GM19043 (cell line): ENCODE measurements at regions not wholly inside any gene's neighbourhood (a gene's known extent, or its start where the extent isn't known, plus 50 kb on each side); places are given as distances from the start of the nearest gene placed in this dataset.
"Not testable (repeated sequence)": the region's sequence is repeated elsewhere in the genome, so short reads cannot be mapped to it uniquely, and the experiment has no call there.

ENCODE experiments used
- ATAC-seq: cut with Tn5 transposase; IDR thresholded peaks from one replicate; pipeline ENCODE4 v1.9.1; 2021; ENCODE audit warnings: low read depth; ENCODE audit not compliant: unreplicated experiment

GRCh38 chr4:151459375-151459774 is 50.4 kb downstream of the FHIP1A start:
- no peak for ATAC-seq

GRCh38 chr4:151460434-151460833 is 51.5 kb downstream of the FHIP1A start:
- no peak for ATAC-seq

- no peak for ATAC-seq
These were observed 53.6 kb downstream of the FHIP1A start for GRCh38 chr4:151462554-151462953.

GRCh38 chr4:151468715-151469696 is 60.0 kb downstream of the FHIP1A start:
- ATAC-seq = no peak

- no peak for ATAC-seq
These were observed 61.0 kb downstream of the FHIP1A start for GRCh38 chr4:151469970-151470369.

- ATAC-seq = no peak
These were observed 62.8 kb downstream of the FHIP1A start for GRCh38 chr4:151471728-151472127.

GRCh38 chr4:151472297-151472696 is 63.3 kb downstream of the FHIP1A start:
- no peak for ATAC-seq

GRCh38 chr4:151472711-151473110 is 63.7 kb downstream of the FHIP1A start:
- no peak for ATAC-seq

GRCh38 chr4:151473521-151474097 is 64.6 kb downstream of the FHIP1A start:
- ATAC-seq = no peak

GRCh38 chr4:151475035-151475714 is 66.2 kb downstream of the FHIP1A start:
- no peak for ATAC-seq

- no peak for ATAC-seq
These were observed 72.8 kb downstream of the FHIP1A start for GRCh38 chr4:151481813-151482212.

- no peak for ATAC-seq
These were observed 75.6 kb downstream of the FHIP1A start for GRCh38 chr4:151484396-151485102.

- no peak for ATAC-seq
These were observed 76.7 kb downstream of the FHIP1A start for GRCh38 chr4:151485541-151486131.

- no peak for ATAC-seq
These were observed 77.2 kb downstream of the FHIP1A start for GRCh38 chr4:151486168-151486567.

GRCh38 chr4:151488968-151489367 is 80.0 kb downstream of the FHIP1A start:
- no peak for ATAC-seq

GRCh38 chr4:151489462-151490203 is 80.7 kb downstream of the FHIP1A start:
- no peak for ATAC-seq

GRCh38 chr4:151495612-151496011 is 86.6 kb downstream of the FHIP1A start:
- ATAC-seq = not testable (repeated sequence)

GRCh38 chr4:151511548-151511947 is 102.6 kb downstream of the FHIP1A start:
- ATAC-seq = not testable (repeated sequence)

- ATAC-seq = no peak
These were observed 108.9 kb downstream of the FHIP1A start for GRCh38 chr4:151517896-151518295.

GRCh38 chr4:151518359-151518758 is 109.4 kb downstream of the FHIP1A start:
- no peak for ATAC-seq
